ENCODE measurements at regions not wholly inside any gene's neighbourhood (a gene's known extent, or its start where the extent isn't known, plus 50 kb on each side); places are given as distances from the start of the nearest gene placed in this dataset.

GRCh38 chr6:95228636-95229035, 348.7 kb upstream of the MANEA start:
- TF ChIP-seq CTCF (IDR thresholded peaks at IDR 0.05), result no peak
- TF ChIP-seq POLR2A (IDR thresholded peaks at IDR 0.05), result no peak
- TF ChIP-seq POLR2AphosphoS5 (IDR thresholded peaks at IDR 0.05), result no peak

All from prostate gland (tissue), 2 donors.